Esophagus muscularis mucosa (tissue), 4 donors: ENCODE measurements at regions not wholly inside any gene's neighbourhood (a gene's known extent, or its start where the extent isn't known, plus 50 kb on each side); places are given as distances from the start of the nearest gene placed in this dataset.
"Not testable (repeated sequence)": the region's sequence is repeated elsewhere in the genome, so short reads cannot be mapped to it uniquely, and the experiment has no call there.

Experiments used
- DNase-seq: peaks from one replicate; pipeline ENCODE4 v3.0.0-alpha.2; 2017; ENCODE audit errors: extremely low spot score
- H3K27ac ChIP-seq, 4 donors: fragments of 200-600 bp; sonication (generic); replicated peaks in 1 of 4; 1 replicate in 3 of 4; 2 replicates in 1 of 4; pipeline ENCODE4 v1.5.1; 2016 to 2019; ENCODE audit warnings: mild to moderate bottlenecking in 1 of 4
- H3K27me3 ChIP-seq, 4 donors: fragments of 200-600 bp; sonication (generic); one replicate each; pipeline versions ENCODE4 v1.5.1 to v1.6.0; 2016 to 2019
- H3K36me3 ChIP-seq, 4 donors: fragments of 200-600 bp; sonication (generic); one replicate each; pipeline ENCODE4 v1.5.1; 2016 to 2019
- H3K4me1 ChIP-seq, 4 donors: fragments of 200-600 bp; sonication (generic); one replicate each; pipeline ENCODE4 v1.5.1; 2016 to 2019
- H3K4me3 ChIP-seq, 4 donors: fragments of 200-600 bp; sonication (generic); 1 replicate in 2 of 4; 2 replicates in 2 of 4; pipeline ENCODE4 v1.5.1; 2016 to 2019; ENCODE audit warnings: mild to moderate bottlenecking in 4 of 4, moderate library complexity in 1 of 4
- H3K9me3 ChIP-seq, 4 donors: fragments of 200-600 bp; sonication (generic); 1 replicate in 3 of 4; 2 replicates in 1 of 4; pipeline ENCODE4 v1.5.1; 2016 to 2019
- EP300 ChIP-seq: sonication (generic); formaldehyde crosslinking; IDR thresholded peaks from one replicate; pipeline ENCODE4 v1.6.1; 2017; ENCODE audit warnings: antibody characterized with exemption
- POLR2A ChIP-seq: fragments of 450-650 bp; IDR thresholded peaks from one replicate; pipeline ENCODE4 v1.6.1; 2017; ENCODE audit warnings: antibody characterized with exemption, moderate library complexity, mild to moderate bottlenecking, low read depth
- POLR2AphosphoS5 ChIP-seq, 2 donors: sonication (generic); formaldehyde crosslinking; IDR thresholded peaks; one replicate each; pipeline ENCODE4 v1.6.1; 2017; ENCODE audit warnings: antibody characterized with exemption in 2 of 2
- WGBS: methylation state at CpG from one replicate; pipeline ENCODE4 v1.1.5; 2018; 5-methylcytosine and 5-hydroxymethylcytosine counted together
- intact Hi-C: fragments of 100-400 bp; cut with DNase I; formaldehyde crosslinking; loops from one replicate; pipeline ENCODE4 v1.15.1; 2023
- TF ChIP-seq, protein P1 (sequence below), 3 experiments: fragments of 200-600 bp in 2 of 3; fragments of 450-650 bp in 1 of 3; sonication (generic) in 2 of 3; IDR thresholded peaks; one replicate each; pipeline ENCODE4 v1.5.1; 2017 to 2019; ENCODE audit warnings: antibody characterized with exemption in 3 of 3, mild to moderate bottlenecking in 2 of 3, moderate library complexity in 1 of 3

GRCh38 chr1:189804352-189804751, 673.3 kb downstream of the BRINP3 start:
- H3K27me3 ChIP-seq, result no peaks in the 10 kb centered on the region
- no peak for DNase-seq
- H3K4me3 ChIP-seq, result no peak overlapping the region
- H3K27ac ChIP-seq, result no peak overlapping the region
- 91% methylated on average over 2 of the region's 2 CpGs for WGBS
- TF ChIP-seq POLR2A (no peak), EP300 (no peak), POLR2AphosphoS5 (IDR thresholded peaks at IDR 0.05) (no peak)
- TF ChIP-seq, protein P1, sequence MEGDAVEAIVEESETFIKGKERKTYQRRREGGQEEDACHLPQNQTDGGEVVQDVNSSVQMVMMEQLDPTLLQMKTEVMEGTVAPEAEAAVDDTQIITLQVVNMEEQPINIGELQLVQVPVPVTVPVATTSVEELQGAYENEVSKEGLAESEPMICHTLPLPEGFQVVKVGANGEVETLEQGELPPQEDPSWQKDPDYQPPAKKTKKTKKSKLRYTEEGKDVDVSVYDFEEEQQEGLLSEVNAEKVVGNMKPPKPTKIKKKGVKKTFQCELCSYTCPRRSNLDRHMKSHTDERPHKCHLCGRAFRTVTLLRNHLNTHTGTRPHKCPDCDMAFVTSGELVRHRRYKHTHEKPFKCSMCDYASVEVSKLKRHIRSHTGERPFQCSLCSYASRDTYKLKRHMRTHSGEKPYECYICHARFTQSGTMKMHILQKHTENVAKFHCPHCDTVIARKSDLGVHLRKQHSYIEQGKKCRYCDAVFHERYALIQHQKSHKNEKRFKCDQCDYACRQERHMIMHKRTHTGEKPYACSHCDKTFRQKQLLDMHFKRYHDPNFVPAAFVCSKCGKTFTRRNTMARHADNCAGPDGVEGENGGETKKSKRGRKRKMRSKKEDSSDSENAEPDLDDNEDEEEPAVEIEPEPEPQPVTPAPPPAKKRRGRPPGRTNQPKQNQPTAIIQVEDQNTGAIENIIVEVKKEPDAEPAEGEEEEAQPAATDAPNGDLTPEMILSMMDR (IDR thresholded peaks at IDR 0.05), result no peak
- H3K4me1 ChIP-seq, result peaks cover 0 to 4% (median 0%) of the 10 kb centered on the region in 4 donors
- H3K9me3 ChIP-seq, result no peaks in the 10 kb centered on the region
- intact Hi-C loops, result no loop called here
- H3K36me3 ChIP-seq, result no peaks in the 10 kb centered on the region

DNA sequence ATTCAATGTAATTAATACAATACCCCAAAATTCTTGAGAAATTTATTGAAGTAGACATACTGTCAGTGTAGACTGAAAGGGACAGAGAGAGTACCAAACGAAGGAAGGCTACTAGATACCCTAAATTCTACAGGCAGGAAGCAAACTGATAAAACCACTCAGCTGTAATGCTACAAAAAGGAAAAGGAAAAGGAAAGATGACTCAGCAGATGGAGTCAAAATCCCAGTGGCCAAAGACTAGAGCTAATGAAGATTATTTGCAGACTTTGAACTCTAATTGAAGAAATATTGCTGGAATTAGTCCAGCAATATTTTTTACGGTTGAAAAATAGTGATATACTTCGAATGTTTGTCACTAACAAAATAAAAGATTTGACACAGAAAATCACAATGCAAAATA, 671.9 kb downstream of the BRINP3 start:
- Histone ChIP-seq H3K36me3 (no peaks in the 10 kb centered on the region), H3K4me1 (peaks cover 0 to 4% (median 0%) of the 10 kb centered on the region in 4 donors), H3K27me3 (no peaks in the 10 kb centered on the region), H3K4me3 (no peak overlapping the region), H3K27ac (no peak overlapping the region), H3K9me3 (no peaks in the 10 kb centered on the region)
- TF ChIP-seq EP300, result no peak
- no peak for TF ChIP-seq POLR2A
- no peak for TF ChIP-seq POLR2AphosphoS5 (IDR thresholded peaks at IDR 0.05)
- TF ChIP-seq, protein P1 (IDR thresholded peaks at IDR 0.05), result no peak
- intact Hi-C loops, result no loop called here
- DNase-seq, result no peak
- WGBS, result 59% methylated on average over 3 of the region's 3 CpGs

DNA sequence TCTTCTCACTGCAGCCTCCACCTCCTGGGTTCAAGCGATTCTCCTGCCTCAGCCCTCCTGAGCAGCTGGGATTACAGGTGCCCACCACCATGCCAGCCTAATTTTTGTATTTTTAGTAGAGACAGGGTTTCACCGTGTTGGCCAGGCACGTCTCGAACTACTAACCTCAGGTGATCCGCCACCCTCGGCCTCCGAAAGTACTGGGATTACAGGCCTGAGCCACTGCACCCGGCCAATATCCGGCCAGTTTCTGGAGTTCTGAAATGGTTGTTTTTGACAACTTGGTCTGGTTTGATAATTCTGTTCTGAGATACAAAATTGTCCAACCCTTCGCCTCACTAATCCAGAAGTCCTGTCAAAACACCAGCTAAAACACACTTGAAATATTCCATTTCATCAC, 667.0 kb downstream of the BRINP3 start:
- H3K9me3 ChIP-seq, intact Hi-C loops, H3K36me3 ChIP-seq, H3K27ac ChIP-seq, H3K4me3 ChIP-seq, H3K4me1 ChIP-seq, H3K27me3 ChIP-seq, DNase-seq: not testable (repeated sequence)
- 84% methylated on average over 10 of the region's 10 CpGs for WGBS

- WGBS, result 81% methylated on average over 2 of the region's 2 CpGs
- Histone ChIP-seq H3K27ac (no peak overlapping the region), H3K4me1 (no peaks in the 10 kb centered on the region), H3K27me3 (no peaks in the 10 kb centered on the region), H3K36me3 (no peaks in the 10 kb centered on the region), H3K4me3 (no peak overlapping the region), H3K9me3 (no peaks in the 10 kb centered on the region)
- intact Hi-C loops, result no loop called here
- TF ChIP-seq POLR2A, result no peak
- TF ChIP-seq, protein P1 (IDR thresholded peaks at IDR 0.05), result no peak
- no peak for TF ChIP-seq POLR2AphosphoS5 (IDR thresholded peaks at IDR 0.05)
- TF ChIP-seq EP300, result no peak
- DNase-seq, result no peak
Observed at GRCh38 chr1:189811960-189812359, 665.7 kb downstream of the BRINP3 start.

DNA sequence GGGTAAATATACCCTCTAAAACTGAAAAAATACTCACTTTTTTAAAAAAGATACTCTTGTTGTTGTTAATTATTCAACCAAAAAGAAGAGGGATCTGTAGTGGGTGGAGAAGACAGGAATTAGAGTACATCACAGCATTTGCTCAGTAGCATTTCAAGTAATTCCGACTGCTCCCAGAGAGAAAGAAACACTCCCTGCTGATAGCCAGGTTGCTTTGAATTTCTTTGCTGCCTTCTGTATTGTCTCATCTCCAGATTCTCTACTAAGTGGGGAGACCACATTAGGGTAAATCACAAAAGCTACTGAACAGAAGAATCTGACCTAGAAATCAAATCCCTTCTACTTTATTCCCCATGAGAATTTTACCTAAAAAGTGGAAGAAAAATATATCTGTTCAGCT, 661.1 kb downstream of the BRINP3 start:
- peaks cover 0 to 4% (median under 1%) of the 10 kb centered on the region in 4 donors for H3K4me1 ChIP-seq
- WGBS, result 77% methylated on average over 1 of the region's 1 CpG
- H3K4me3 ChIP-seq, result no peak overlapping the region
- peaks cover 0 to 3% (median 0%) of the 10 kb centered on the region in 4 donors for H3K9me3 ChIP-seq
- H3K27me3 ChIP-seq, result no peaks in the 10 kb centered on the region
- TF ChIP-seq, protein P1 (IDR thresholded peaks at IDR 0.05), result no peak
- no peak for TF ChIP-seq POLR2AphosphoS5 (IDR thresholded peaks at IDR 0.05)
- no peak for TF ChIP-seq POLR2A
- no peak for TF ChIP-seq EP300
- no peak overlapping the region for H3K27ac ChIP-seq
- intact Hi-C loops, result no loop called here
- no peaks in the 10 kb centered on the region for H3K36me3 ChIP-seq
- no peak for DNase-seq
